BLaER1 treated with 17β-estradiol and CSF1 and Interleukin-3, amounts not matched to agents 10 nM and 100 nM (cell line): ENCODE measurements at regions not wholly inside any gene's neighbourhood (a gene's known extent, or its start where the extent isn't known, plus 50 kb on each side); places are given as distances from the start of the nearest gene placed in this dataset.

Source experiments
- H3K27ac ChIP-seq, 11 experiments: shearing (Covaris generic); formaldehyde crosslinking; 2 replicates each; pipeline ENCODE4 v1.8.1; 2022
- H3K27me3 ChIP-seq, 11 experiments: shearing (Covaris generic); formaldehyde crosslinking; 2 replicates each; pipeline ENCODE4 v1.8.1; 2022
- H3K36me3 ChIP-seq, 11 experiments: shearing (Covaris generic); formaldehyde crosslinking; 2 replicates each; pipeline ENCODE4 v1.8.1; 2022
- H3K4me1 ChIP-seq, 10 experiments: shearing (Covaris generic); formaldehyde crosslinking; 2 replicates each; pipeline ENCODE4 v1.8.1; 2022
- H3K4me2 ChIP-seq, 11 experiments: shearing (Covaris generic); formaldehyde crosslinking; 2 replicates each; pipeline ENCODE4 v1.8.1; 2022
- H3K4me3 ChIP-seq, 10 experiments: shearing (Covaris generic); formaldehyde crosslinking; 2 replicates each; pipeline ENCODE4 v1.8.1; 2022
- H3K9ac ChIP-seq, 11 experiments: shearing (Covaris generic); formaldehyde crosslinking; 2 replicates each; pipeline ENCODE4 v1.8.1; 2022
- H3K9me3 ChIP-seq, 11 experiments: shearing (Covaris generic); formaldehyde crosslinking; replicated peaks in 1 of 11; 2 replicates each; pipeline ENCODE4 v1.8.1; 2022
- H4K20me1 ChIP-seq, 11 experiments: shearing (Covaris generic); formaldehyde crosslinking; 2 replicates each; pipeline ENCODE4 v1.8.1; 2022
- Cebpa-rat ChIP-seq, 11 experiments: shearing (Covaris generic); IDR thresholded peaks; 2 replicates each; pipeline ENCODE4 v1.8.1; 2022

DNA sequence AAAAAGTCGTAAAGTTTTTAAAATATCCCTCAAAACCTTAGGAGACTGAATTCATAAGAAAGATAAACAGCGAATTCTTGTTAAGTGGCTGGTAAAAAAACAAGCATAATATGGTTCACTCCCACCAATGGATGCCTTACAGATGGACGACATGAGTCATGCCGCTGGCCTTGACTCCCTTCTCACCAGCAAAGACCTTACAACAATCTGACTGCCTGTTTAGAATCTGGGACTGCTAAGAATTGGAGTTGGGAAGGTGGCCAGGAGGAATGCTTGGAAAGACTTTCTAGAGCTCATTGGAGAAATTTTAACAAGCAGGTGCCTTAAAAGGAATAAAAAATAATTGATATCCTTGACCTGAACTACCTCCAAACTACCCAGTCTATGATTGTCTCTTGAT, 206.9 kb upstream of the FMN2 start:
- no peak for TF ChIP-seq Cebpa-rat (IDR thresholded peaks at IDR 0.05)
- H3K27ac ChIP-seq, result no peak overlapping the region
- peaks cover 0 to 24% (median 9%) of the 10 kb centered on the region in 11 experiments; a peak in 9 of 22 replicates for H3K9me3 ChIP-seq
- no peaks in the 10 kb centered on the region for H3K36me3 ChIP-seq
- H3K4me2 ChIP-seq, result peak overlapping the region in 3 of 11 experiments; percentile 39 to 85 (median 45); a peak in 4 of 22 replicates
- no peak overlapping the region for H3K4me3 ChIP-seq
- no peak overlapping the region for H3K9ac ChIP-seq
- peaks cover 0 to 44% (median 26%) of the 10 kb centered on the region in 10 experiments; a peak in 17 of 20 replicates for H3K4me1 ChIP-seq
- no peaks in the 10 kb centered on the region for H4K20me1 ChIP-seq
- H3K27me3 ChIP-seq, result no peaks in the 10 kb centered on the region

GRCh38 chr1:239886266-239886665, 205.4 kb upstream of the FMN2 start:
- no peaks in the 10 kb centered on the region for H3K36me3 ChIP-seq
- peak overlapping the region; percentile 8 to 85 (median 65); a peak in 19 of 22 replicates for H3K4me2 ChIP-seq
- no peaks in the 10 kb centered on the region for H3K27me3 ChIP-seq
- H3K9ac ChIP-seq, result no peak overlapping the region
- H3K4me3 ChIP-seq, result 0 out of 20 replicates have a peak overlapping the region, but pooled peaks of 1 of the 10 experiments have one; percentile 16
- peaks cover 0 to 42% (median 26%) of the 10 kb centered on the region in 10 experiments; a peak in 17 of 20 replicates for H3K4me1 ChIP-seq
- no peaks in the 10 kb centered on the region for H4K20me1 ChIP-seq
- peaks cover 0 to 19% (median 7%) of the 10 kb centered on the region in 11 experiments; a peak in 8 of 22 replicates for H3K9me3 ChIP-seq
- no peak for TF ChIP-seq Cebpa-rat (IDR thresholded peaks at IDR 0.05)
- H3K27ac ChIP-seq, result no peak overlapping the region

- Histone ChIP-seq H3K27ac (no peak overlapping the region), H3K9ac (no peak overlapping the region), H3K4me2 (no peak overlapping the region), H3K4me3 (no peak overlapping the region), H3K27me3 (no peaks in the 10 kb centered on the region), H3K4me1 (peaks cover 0 to 39% (median 26%) of the 10 kb centered on the region in 10 experiments; a peak in 17 of 20 replicates), H3K9me3 (peaks cover 0 to 16% (median 5%) of the 10 kb centered on the region in 11 experiments; a peak in 5 of 22 replicates), H3K36me3 (no peaks in the 10 kb centered on the region), H4K20me1 (no peaks in the 10 kb centered on the region)
- no peak for TF ChIP-seq Cebpa-rat (IDR thresholded peaks at IDR 0.05)
Measured at GRCh38 chr1:239888639-239889038, 203.0 kb upstream of the FMN2 start.

DNA sequence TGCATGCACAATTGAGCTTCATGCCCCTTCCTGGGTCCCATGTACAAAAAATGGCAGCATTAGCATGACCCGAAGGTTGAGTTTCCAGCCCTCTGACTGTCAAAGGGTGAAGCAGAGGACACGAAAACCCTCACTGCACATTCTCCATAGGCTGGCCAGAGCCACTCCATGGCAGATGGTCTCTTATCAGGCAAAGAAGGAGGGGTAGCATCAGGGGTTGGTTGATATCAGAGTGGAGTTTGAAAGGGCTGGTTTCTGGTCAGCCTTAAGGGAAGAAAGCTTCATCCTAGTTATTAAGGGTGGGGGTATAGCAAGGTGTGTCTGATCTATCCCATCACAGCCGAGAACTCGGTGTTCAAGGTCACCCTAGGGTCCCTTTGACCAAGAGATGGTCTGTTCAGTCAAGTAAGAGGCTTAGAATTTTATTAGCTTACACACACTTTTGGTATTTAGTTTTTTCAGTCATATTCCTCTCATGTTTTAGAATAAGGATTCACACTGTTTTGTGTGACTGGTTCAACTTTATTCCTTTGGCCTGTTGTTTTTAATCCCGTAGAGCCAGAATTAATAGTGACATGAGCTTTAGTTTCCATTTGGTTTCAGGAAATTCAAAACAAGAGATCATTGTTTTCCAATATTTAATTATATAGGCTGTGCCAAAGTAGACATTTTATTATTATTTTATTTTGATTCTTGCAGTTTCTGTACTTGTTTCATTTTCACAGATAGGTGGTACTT, 199.9 kb upstream of the FMN2 start:
- Histone ChIP-seq H3K4me3 (no peak overlapping the region), H4K20me1 (no peaks in the 10 kb centered on the region), H3K4me2 (no peak overlapping the region), H3K9me3 (peaks cover 0 to 16% (median 5%) of the 10 kb centered on the region in 11 experiments; a peak in 5 of 22 replicates), H3K4me1 (peaks cover 0 to 8% (median 5%) of the 10 kb centered on the region in 10 experiments; a peak in 13 of 20 replicates), H3K27me3 (no peaks in the 10 kb centered on the region), H3K9ac (no peak overlapping the region), H3K36me3 (no peaks in the 10 kb centered on the region), H3K27ac (no peak overlapping the region)
- no peak for TF ChIP-seq Cebpa-rat (IDR thresholded peaks at IDR 0.05)

DNA sequence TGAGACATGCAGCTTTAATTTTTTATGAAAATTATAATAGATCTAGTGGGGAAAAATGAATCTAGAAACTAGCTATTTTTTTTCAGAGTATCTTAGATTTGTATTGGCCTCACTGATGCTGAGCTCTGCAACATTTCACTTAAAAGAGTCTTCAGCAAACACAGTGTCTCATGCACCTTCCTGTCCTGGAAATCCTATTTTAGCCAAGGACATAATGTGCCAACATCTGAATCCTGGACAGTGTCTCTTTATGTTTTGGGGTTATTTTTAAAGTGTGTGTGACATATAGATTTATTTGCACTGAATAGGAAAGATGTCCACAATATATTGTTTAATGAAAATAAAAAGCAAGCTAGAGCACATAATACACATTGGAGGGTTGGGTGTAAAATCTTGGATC, 199.1 kb upstream of the FMN2 start:
- H3K4me2 ChIP-seq, result no peak overlapping the region
- no peak for TF ChIP-seq Cebpa-rat (IDR thresholded peaks at IDR 0.05)

GRCh38 chr1:239893127-239893731, 198.5 kb upstream of the FMN2 start:
- peaks cover 0 to 9% (median 5%) of the 10 kb centered on the region in 11 experiments; a peak in 5 of 22 replicates for H3K9me3 ChIP-seq
- H3K36me3 ChIP-seq, result no peaks in the 10 kb centered on the region
- no peak overlapping the region for H3K9ac ChIP-seq
- no peak overlapping the region for H3K27ac ChIP-seq
- H3K27me3 ChIP-seq, result no peaks in the 10 kb centered on the region
- H3K4me2 ChIP-seq, result no peak overlapping the region
- no peak overlapping the region for H3K4me3 ChIP-seq
- H4K20me1 ChIP-seq, result no peaks in the 10 kb centered on the region
- H3K4me1 ChIP-seq, result peaks cover 0 to 12% (median 5%) of the 10 kb centered on the region in 10 experiments; a peak in 10 of 20 replicates
- TF ChIP-seq Cebpa-rat (IDR thresholded peaks at IDR 0.05), result no peak

More for the DNA sequence above, 199.1 kb upstream of the FMN2 start:
- no peak overlapping the region for H3K9ac ChIP-seq
- H3K27me3 ChIP-seq, result no peaks in the 10 kb centered on the region
- no peaks in the 10 kb centered on the region for H3K36me3 ChIP-seq
- H4K20me1 ChIP-seq, result no peaks in the 10 kb centered on the region
- H3K27ac ChIP-seq, result no peak overlapping the region
- no peak overlapping the region for H3K4me3 ChIP-seq
- H3K9me3 ChIP-seq, result peaks cover 0 to 12% (median 5%) of the 10 kb centered on the region in 11 experiments; a peak in 5 of 22 replicates
- H3K4me1 ChIP-seq, result peaks cover 0 to 7% (median 1%) of the 10 kb centered on the region in 10 experiments; a peak in 9 of 20 replicates

DNA sequence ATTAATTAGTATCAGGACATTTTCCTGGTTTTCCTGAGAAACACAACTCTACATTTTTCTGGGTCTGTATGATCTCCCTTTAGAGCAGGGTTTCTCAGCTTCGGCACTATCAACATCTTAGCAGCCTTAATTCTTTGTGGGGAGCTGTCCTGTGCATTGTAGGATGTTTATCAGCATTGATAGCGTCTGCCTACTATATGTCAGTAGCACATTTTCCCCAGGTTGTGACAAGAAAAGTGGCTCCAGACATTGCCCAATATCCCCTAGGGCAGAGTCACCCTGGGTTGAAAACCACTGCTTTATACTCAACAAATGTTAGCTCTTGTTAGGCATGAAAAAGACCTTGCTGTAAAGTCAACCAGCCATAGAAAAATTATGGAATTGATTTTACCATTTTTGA, 195.1 kb upstream of the FMN2 start:
- TF ChIP-seq Cebpa-rat (IDR thresholded peaks at IDR 0.05), result no peak
- Histone ChIP-seq H3K9me3 (0 out of 22 replicates have a peak, but pooled peaks cover 0 to 4% (median 0%) of the 10 kb centered on the region in 11 experiments), H3K4me1 (peaks cover 0 to 12% (median 5%) of the 10 kb centered on the region in 10 experiments; a peak in 10 of 20 replicates), H3K4me2 (peak overlapping the region in 1 of 11 experiments; percentile 16; a peak in 1 of 22 replicates), H3K27me3 (no peaks in the 10 kb centered on the region), H3K36me3 (no peaks in the 10 kb centered on the region), H3K9ac (no peak overlapping the region), H3K27ac (no peak overlapping the region), H4K20me1 (no peaks in the 10 kb centered on the region), H3K4me3 (no peak overlapping the region)

DNA sequence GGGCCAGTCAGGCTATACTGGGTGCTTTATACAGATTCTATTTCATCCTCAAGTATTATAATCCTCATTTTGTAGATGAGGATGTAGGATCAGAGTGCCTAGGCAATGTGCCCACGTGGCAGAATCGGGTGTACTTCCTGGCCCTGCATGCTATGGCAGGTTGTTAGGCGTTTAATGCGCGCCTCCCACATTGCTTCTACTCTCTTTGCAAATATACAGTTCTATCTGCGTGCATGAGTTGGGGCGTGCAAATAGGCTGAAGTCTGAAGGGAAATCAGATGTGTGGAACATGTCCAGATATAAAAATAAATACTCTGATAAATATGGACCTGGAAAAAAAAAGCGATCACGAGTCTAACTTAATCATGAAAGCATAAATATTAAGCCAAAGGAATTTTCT, 194.7 kb upstream of the FMN2 start:
- no peaks in the 10 kb centered on the region for H4K20me1 ChIP-seq
- H3K4me2 ChIP-seq, result peak overlapping the region in 1 of 11 experiments; percentile 16; a peak in 1 of 22 replicates
- no peak for TF ChIP-seq Cebpa-rat (IDR thresholded peaks at IDR 0.05)
- H3K4me3 ChIP-seq, result no peak overlapping the region
- H3K36me3 ChIP-seq, result no peaks in the 10 kb centered on the region
- 0 out of 22 replicates have a peak, but pooled peaks cover 0 to 4% (median 0%) of the 10 kb centered on the region in 11 experiments for H3K9me3 ChIP-seq
- peaks cover 0 to 12% (median 5%) of the 10 kb centered on the region in 10 experiments; a peak in 10 of 20 replicates for H3K4me1 ChIP-seq
- H3K27me3 ChIP-seq, result no peaks in the 10 kb centered on the region
- H3K9ac ChIP-seq, result no peak overlapping the region
- H3K27ac ChIP-seq, result no peak overlapping the region

- Histone ChIP-seq H3K27me3 (no peaks in the 10 kb centered on the region), H3K9ac (no peak overlapping the region), H3K9me3 (0 out of 22 replicates have a peak, but pooled peaks cover 0 to 4% (median 0%) of the 10 kb centered on the region in 11 experiments), H4K20me1 (no peaks in the 10 kb centered on the region), H3K4me1 (peaks cover 0 to 12% (median 5%) of the 10 kb centered on the region in 10 experiments; a peak in 10 of 20 replicates), H3K36me3 (no peaks in the 10 kb centered on the region), H3K4me3 (no peak overlapping the region), H3K27ac (no peak overlapping the region), H3K4me2 (peak overlapping the region in 9 of 11 experiments; percentile 13 to 56 (median 29); a peak in 9 of 22 replicates)
- no peak for TF ChIP-seq Cebpa-rat (IDR thresholded peaks at IDR 0.05)
Measured at GRCh38 chr1:239897458-239897857, 194.2 kb upstream of the FMN2 start.
